GM12878 (cell line): ENCODE measurements at regions not wholly inside any gene's neighbourhood (a gene's known extent, or its start where the extent isn't known, plus 50 kb on each side); places are given as distances from the start of the nearest gene placed in this dataset.

Experiments used
- ATAC-seq: fragments of 200-7000 bp; cut with Tn5 transposase; 3 replicates; pipeline ENCODE4 v1.9.1; 2020; ENCODE audit warnings: mild to moderate bottlenecking, moderate library complexity
- BruUV-seq: library from RNA; stranded (reverse); fragments of 400-500 nt; replicated peaks from 2 replicates; lab custom pipeline; 2021; lab: Mats Ljungman, UMichigan
- CTCF ChIA-PET: fragments of 300-600 bp; sonication (Branson Sonifier 250); formaldehyde crosslinking; extraction: SDS; loops from one replicate; lab custom pipeline; 2021; ENCODE audit warnings: inconsistent platforms; lab: Yijun Ruan, JAX
- POLR2A ChIA-PET: fragments of 350-600 bp; formaldehyde crosslinking; extraction: SDS; loops from one replicate; lab custom pipeline; 2021; ENCODE audit warnings: inconsistent platforms; lab: Charles Lee
- RAD21 ChIA-PET: fragments of 300-600 bp; sonication (Branson Sonifier 250); formaldehyde crosslinking; loops from one replicate; lab custom pipeline; 2023; ENCODE audit warnings: antibody characterized with exemption; ENCODE audit not compliant: unreplicated experiment; lab: Charles Lee
- SMC1A ChIA-PET: fragments of 300-600 bp; sonication (Branson Sonifier 250); formaldehyde crosslinking; loops from one replicate; lab custom pipeline; 2023; ENCODE audit not compliant: unreplicated experiment, uncharacterized antibody; lab: Charles Lee
- DNase-seq: peaks from one replicate; pipeline ENCODE4 v3.0.0-alpha.2; 2011; ENCODE audit warnings: low read depth, low spot score
- FAIRE-seq: peaks from 3 replicates; lab custom pipeline; 2011; peaks lifted over from hg19 to GRCh38; lab: Jason Lieb, UNC
- H2AFZ ChIP-seq: 2 replicates; pipeline ENCODE4 v1.6.0; 2011; ENCODE audit warnings: low read depth, low read length, control low read depth; ENCODE audit not compliant: control insufficient read depth
- H3K27ac ChIP-seq: 2 replicates; pipeline ENCODE4 v1.5.1; 2011; ENCODE audit warnings: control low read depth; ENCODE audit not compliant: control insufficient read depth, insufficient read depth
- H3K27me3 ChIP-seq, 2 experiments: replicated peaks in 1 of 2; 2 replicates each; pipeline versions ENCODE4 v1.6.0 to v1.6.1; 2011; ENCODE audit warnings: low read length in 1 of 2; ENCODE audit not compliant: control insufficient read depth in 2 of 2, insufficient read depth in 2 of 2
- H3K36me3 ChIP-seq, 2 experiments: 2 replicates each; pipeline ENCODE4 v1.5.1; 2011; ENCODE audit warnings: low read length in 1 of 2; ENCODE audit not compliant: control insufficient read depth in 2 of 2, insufficient read depth in 2 of 2
- H3K4me1 ChIP-seq: 2 replicates; pipeline ENCODE4 v1.6.1; 2011; ENCODE audit warnings: mild to moderate bottlenecking, low read length, moderate library complexity, mixed read lengths; ENCODE audit not compliant: control insufficient read depth, insufficient read depth
- H3K4me2 ChIP-seq: 2 replicates; pipeline ENCODE4 v1.6.0; 2011; ENCODE audit warnings: control low read depth; ENCODE audit not compliant: control insufficient read depth, insufficient read depth
- H3K4me3 ChIP-seq: fragments of 200-600 bp; sonication (generic); 2 replicates; pipeline ENCODE4 v1.5.1; 2016
- H3K79me2 ChIP-seq: 2 replicates; pipeline ENCODE4 v1.6.0; 2011; ENCODE audit warnings: low read length; ENCODE audit not compliant: control insufficient read depth, insufficient read depth
- H3K9ac ChIP-seq: 2 replicates; pipeline ENCODE4 v1.8.0; 2011; ENCODE audit warnings: low read length, control low read depth, mixed read lengths; ENCODE audit not compliant: control insufficient read depth, insufficient read depth
- H3K9me3 ChIP-seq: replicated peaks from 3 replicates; pipeline ENCODE4 v1.5.1; 2011; ENCODE audit warnings: mild to moderate bottlenecking, low read length; ENCODE audit not compliant: control insufficient read depth, insufficient read depth
- H4K20me1 ChIP-seq: 2 replicates; pipeline ENCODE4 v1.6.0; 2011; ENCODE audit not compliant: control insufficient read depth, insufficient read depth
- CEBPB ChIP-seq, 2 experiments: fragments of 150-350 bp in 1 of 2; IDR thresholded peaks; 2 replicates each; pipeline ENCODE4 v1.6.1; 2012 to 2014; ENCODE audit warnings: low read depth in 2 of 2, low read length in 2 of 2, borderline replicate concordance in 1 of 2, inconsistent platforms in 1 of 2
- EED ChIP-seq: sonication (generic); IDR thresholded peaks from 2 replicates; pipeline ENCODE4 v1.6.1; 2016; ENCODE audit warnings: antibody characterized with exemption, low read depth
- IKZF1 ChIP-seq: fragments of 450-650 bp; conservative IDR thresholded peaks from 2 replicates; pipeline ENCODE4 v1.6.1; 2017; ENCODE audit warnings: antibody characterized with exemption, mild to moderate bottlenecking
- JUNB ChIP-seq: IDR thresholded peaks from 2 replicates; pipeline ENCODE4 v1.6.1; 2016; ENCODE audit warnings: antibody characterized with exemption, mild to moderate bottlenecking
- MXI1 ChIP-seq: fragments of 150-350 bp; IDR thresholded peaks from 2 replicates; pipeline ENCODE4 v1.6.1; 2011; ENCODE audit warnings: low read depth, mild to moderate bottlenecking, inconsistent platforms, low read length, improper control_type of control experiment
- RUNX3 ChIP-seq: IDR thresholded peaks from 2 replicates; pipeline ENCODE4 v1.6.1; 2012; ENCODE audit warnings: low read length, inconsistent platforms
- TCF7 ChIP-seq: IDR thresholded peaks from 2 replicates; pipeline ENCODE4 v1.6.1; 2014; ENCODE audit warnings: antibody characterized with exemption, borderline replicate concordance
- WGBS: methylation state at CpG from one replicate; pipeline ENCODE4 v1.1.6; 2016; ENCODE audit warnings: low lambda C conversion rate; ENCODE audit not compliant: insufficient replicate concordance, insufficient coverage; ENCODE audit errors: missing lambda C conversion rate; 5-methylcytosine and 5-hydroxymethylcytosine counted together
- in situ Hi-C: fragments of 300-500 bp; cut with MboI; formaldehyde crosslinking; loops from 9 replicates; pipeline ENCODE4 v1.14.3; 2018; ENCODE audit warnings: mixed read lengths
- intact Hi-C: fragments of 100-400 bp; cut with micrococcal nuclease; formaldehyde crosslinking; loops from one replicate; pipeline ENCODE4 v1.14.2; 2022; ENCODE audit not compliant: unreplicated experiment
- TF ChIP-seq, protein P1 (sequence below): IDR thresholded peaks from 2 replicates; pipeline ENCODE4 v1.6.1; 2012; ENCODE audit warnings: low read depth, low read length, improper control_type of control experiment

DNA sequence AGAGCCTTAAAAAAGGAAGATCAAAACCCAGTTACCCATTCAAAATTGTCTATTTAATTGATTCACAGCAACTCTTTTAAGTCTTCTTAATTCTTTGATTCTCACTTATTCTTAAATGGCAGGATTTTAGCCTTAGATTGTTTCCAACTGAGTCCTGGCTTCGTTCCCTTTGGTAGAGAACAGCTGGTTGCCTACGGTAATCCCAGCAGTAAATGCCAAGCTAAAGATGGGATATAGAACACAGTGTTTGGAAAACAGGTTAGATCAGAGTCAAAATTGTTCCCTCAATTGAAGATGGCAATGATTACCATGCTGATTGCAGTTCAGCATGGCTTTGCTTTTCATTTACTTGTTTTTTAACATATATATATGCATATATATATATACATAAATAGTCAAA lies 300.9 kb downstream of the PYDC2 start:
- ATAC-seq (no peak), FAIRE-seq (no peak), DNase-seq (no peak)
- H3K4me3 ChIP-seq: no peak overlapping the region
- no peak overlapping the region for H3K9ac ChIP-seq
- POLR2A ChIA-PET: no interaction called here
- no peak overlapping the region for H2AFZ ChIP-seq
- RAD21 ChIA-PET: no interaction called here
- H4K20me1 ChIP-seq: no peaks in the 10 kb centered on the region
- no peaks in the 10 kb centered on the region for H3K27me3 ChIP-seq
- no peaks in the 10 kb centered on the region for H3K9me3 ChIP-seq
- intact Hi-C loops: no loop called here
- no peak for TF ChIP-seq EED
- TF ChIP-seq, protein P1, sequence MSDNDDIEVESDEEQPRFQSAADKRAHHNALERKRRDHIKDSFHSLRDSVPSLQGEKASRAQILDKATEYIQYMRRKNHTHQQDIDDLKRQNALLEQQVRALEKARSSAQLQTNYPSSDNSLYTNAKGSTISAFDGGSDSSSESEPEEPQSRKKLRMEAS: no peak
- no peak for TF ChIP-seq TCF7
- no peak for TF ChIP-seq MXI1
- CTCF ChIA-PET: no interaction called here
- H3K4me1 ChIP-seq: no peaks in the 10 kb centered on the region
- H3K36me3 ChIP-seq: no peaks in the 10 kb centered on the region
- 38% methylated on average over 2 of the region's 2 CpGs for WGBS
- SMC1A ChIA-PET: no interaction called here
- in situ Hi-C loops: no loop called here
- H3K27ac ChIP-seq: no peak overlapping the region
- no peaks in the 10 kb centered on the region for H3K79me2 ChIP-seq
- no TSS peak for BruUV-seq
- no peak overlapping the region for H3K4me2 ChIP-seq

DNA sequence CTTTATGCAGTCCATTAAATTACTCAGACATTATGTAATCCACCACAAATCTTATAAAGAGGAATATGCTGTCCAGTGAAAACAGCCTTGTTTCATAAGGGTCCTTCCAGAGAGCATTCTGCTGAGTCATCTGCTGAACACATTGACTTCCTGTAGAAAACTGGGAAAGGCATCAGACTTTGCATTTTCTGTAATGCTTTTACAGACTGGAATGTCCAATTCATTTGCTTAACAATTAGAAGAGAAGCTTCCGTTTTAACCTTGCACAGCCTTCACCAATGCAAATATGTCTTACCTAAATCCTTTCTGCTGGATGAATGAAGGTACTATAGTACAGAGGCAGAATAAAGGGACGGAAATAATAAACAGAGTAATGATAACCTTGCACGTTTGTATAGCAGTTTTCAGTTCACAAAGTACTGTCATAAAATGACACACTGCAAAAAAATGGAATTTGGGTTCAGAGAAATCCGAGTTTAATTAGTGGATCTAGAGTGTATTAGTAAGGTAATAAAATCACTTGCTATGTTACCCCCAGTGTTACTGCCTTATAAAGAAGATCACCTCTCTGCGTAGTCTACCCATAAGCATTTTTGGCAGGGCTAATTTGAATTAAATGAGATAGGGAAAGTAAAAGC lies 301.5 kb downstream of the PYDC2 start:
- Histone ChIP-seq H3K36me3 (no peaks in the 10 kb centered on the region), H3K9me3 (no peaks in the 10 kb centered on the region), H3K4me3 (no peak overlapping the region), H3K27me3 (no peaks in the 10 kb centered on the region), H3K4me2 (no peak overlapping the region), H3K27ac (no peak overlapping the region), H3K9ac (no peak overlapping the region), H2AFZ (no peak overlapping the region), H3K79me2 (no peaks in the 10 kb centered on the region), H3K4me1 (no peaks in the 10 kb centered on the region), H4K20me1 (no peaks in the 10 kb centered on the region)
- FAIRE-seq (no peak), DNase-seq (no peak), ATAC-seq (no peak)
- ChIA-PET POLR2A (no interaction called here), SMC1A (no interaction called here), RAD21 (no interaction called here), CTCF (no interaction called here)
- in situ Hi-C loops: no loop called here
- intact Hi-C loops: no loop called here
- TF ChIP-seq RUNX3 (no peak), CEBPB (IDR thresholded peaks at IDR 0.05; ENCODE audit: borderline replicate concordance in 1 of 2, low read depth in 2 of 2, low read length in 2 of 2) (no peak), JUNB (no peak), IKZF1 (no peak)
- BruUV-seq: no TSS peak
- WGBS: 39% methylated on average over 5 of the region's 5 CpGs
